HCT116 (cell line): ENCODE measurements at regions not wholly inside any gene's neighbourhood (a gene's known extent, or its start where the extent isn't known, plus 50 kb on each side); places are given as distances from the start of the nearest gene placed in this dataset.

ENCODE experiments used
- ATAC-seq: fragments of 200-7000 bp; cut with Tn5 transposase; 2 replicates; pipeline ENCODE4 v1.9.1; 2020; ENCODE audit warnings: mild to moderate bottlenecking, moderate library complexity
- BruUV-seq: library from RNA; stranded (reverse); fragments of 400-500 nt; replicated peaks from 2 replicates; lab custom pipeline; 2021; lab: Mats Ljungman, UMichigan
- CTCF ChIA-PET: fragments of 300-600 bp; sonication (Branson Sonifier 250); formaldehyde crosslinking; loops from one replicate; lab custom pipeline; 2021; ENCODE audit warnings: antibody characterized with exemption; lab: Charles Lee
- POLR2A ChIA-PET: fragments of 300-600, 350-600 bp; sonication (Branson Sonifier 250); formaldehyde crosslinking; loops from one replicate; lab custom pipeline; 2021; ENCODE audit warnings: antibody characterized with exemption; lab: Charles Lee
- RAD21 ChIA-PET, 2 experiments: fragments of 300-600 bp; sonication (Branson Sonifier 250); formaldehyde crosslinking; loops; one replicate each; lab custom pipeline; 2023; ENCODE audit warnings: low total read pairs in 2 of 2; ENCODE audit not compliant: uncharacterized antibody in 2 of 2, unreplicated experiment in 2 of 2, low non-redundant PET in 1 of 2; lab: Charles Lee
- DNase-seq: peaks from one replicate; pipeline ENCODE4 v3.0.0-alpha.2; 2010; ENCODE audit warnings: low read depth, low spot score
- H2AFZ ChIP-seq: fragments of 200-600 bp; shearing (Covaris generic), sonication (generic); 2 replicates; pipeline ENCODE4 v1.6.1; 2017; ENCODE audit warnings: low read depth, mixed run types, mixed read lengths, antibody characterized with exemption, low read length; ENCODE audit not compliant: poor library complexity, severe bottlenecking
- H3K27ac ChIP-seq: 2 replicates; pipeline ENCODE4 v1.5.1; 2012; ENCODE audit warnings: low read depth, low read length
- H3K27me3 ChIP-seq: fragments of 200-600 bp; sonication (generic); 2 replicates; pipeline ENCODE4 v1.6.1; 2016; ENCODE audit warnings: mixed run types, low read length, mixed read lengths; ENCODE audit not compliant: insufficient read depth
- H3K36me3 ChIP-seq, 2 experiments: fragments of 200-500 bp in 1 of 2; fragments of 200-600 bp in 1 of 2; sonication (Bioruptor generic) in 1 of 2; sonication (generic) in 1 of 2; 2 replicates each; pipeline versions ENCODE4 v1.5.1 to v1.6.1; 2014 to 2016; ENCODE audit warnings: low read length in 2 of 2, inconsistent platforms in 1 of 2, mixed read lengths in 1 of 2, mixed run types in 1 of 2; ENCODE audit not compliant: insufficient read depth in 2 of 2, control insufficient read depth in 1 of 2
- H3K4me1 ChIP-seq, 2 experiments: fragments of 200-600 bp in 1 of 2; sonication (generic) in 1 of 2; 2 replicates each; pipeline versions ENCODE4 v1.5.1 to v1.6.1; 2012 to 2017; ENCODE audit warnings: low read length in 2 of 2, inconsistent platforms in 1 of 2, mild to moderate bottlenecking in 1 of 2, mixed read lengths in 1 of 2, mixed run types in 1 of 2, moderate library complexity in 1 of 2; ENCODE audit not compliant: insufficient read depth in 2 of 2, control insufficient read depth in 1 of 2
- H3K4me2 ChIP-seq: fragments of 200-600 bp; sonication (generic); 2 replicates; pipeline ENCODE4 v1.6.1; 2017; ENCODE audit warnings: mixed run types, low read length, mixed read lengths
- H3K4me3 ChIP-seq, 2 experiments: fragments of 200-600 bp in 1 of 2; sonication (generic) in 1 of 2; replicated peaks in 1 of 2; 2 replicates each; pipeline ENCODE4 v1.5.1; 2011 to 2016; ENCODE audit warnings: low read length in 2 of 2, control low read depth in 1 of 2, low read depth in 1 of 2, mild to moderate bottlenecking in 1 of 2, mixed read lengths in 1 of 2, mixed run types in 1 of 2
- H3K79me2 ChIP-seq: fragments of 200-600 bp; sonication (generic); 2 replicates; pipeline ENCODE4 v1.6.1; 2017; ENCODE audit warnings: mild to moderate bottlenecking, mixed run types, low read length, moderate library complexity, mixed read lengths; ENCODE audit not compliant: insufficient read depth
- H3K9ac ChIP-seq: fragments of 200-600 bp; sonication (generic); 2 replicates; pipeline ENCODE4 v1.6.1; 2016; ENCODE audit warnings: low read length, mixed read lengths
- H3K9me2 ChIP-seq: fragments of 200-600 bp; sonication (generic), shearing (Covaris generic); 2 replicates; pipeline ENCODE4 v1.6.1; 2017; ENCODE audit warnings: mixed run types, mild to moderate bottlenecking, moderate library complexity; ENCODE audit not compliant: insufficient read depth
- H3K9me3 ChIP-seq, 2 experiments: fragments of 200-500 bp in 1 of 2; fragments of 200-600 bp in 1 of 2; sonication (Bioruptor generic) in 1 of 2; sonication (generic) in 1 of 2; 2 replicates each; pipeline ENCODE4 v1.6.1; 2014 to 2017; ENCODE audit warnings: low read length in 2 of 2, mixed read lengths in 2 of 2, inconsistent platforms in 1 of 2, low read depth in 1 of 2, mild to moderate bottlenecking in 1 of 2, mixed run types in 1 of 2, moderate library complexity in 1 of 2; ENCODE audit not compliant: control insufficient read depth in 1 of 2, insufficient read depth in 1 of 2
- H4K20me1 ChIP-seq: fragments of 200-600 bp; sonication (generic), shearing (Covaris generic); 2 replicates; pipeline ENCODE4 v1.6.1; 2017; ENCODE audit warnings: mixed run types, mild to moderate bottlenecking, moderate library complexity; ENCODE audit not compliant: insufficient read depth
- CBX3 ChIP-seq: IDR thresholded peaks from 2 replicates; pipeline ENCODE4 v1.6.1; 2012; ENCODE audit warnings: low read depth
- CEBPB ChIP-seq: IDR thresholded peaks from 2 replicates; pipeline ENCODE4 v1.6.1; 2012; ENCODE audit warnings: low read depth
- EGR1 ChIP-seq: IDR thresholded peaks from 2 replicates; pipeline ENCODE4 v1.6.1; 2012; ENCODE audit warnings: low read depth
- EZH2phosphoT487 ChIP-seq: fragments of 200-600 bp; IDR thresholded peaks from 2 replicates; pipeline ENCODE4 v1.6.1; 2018; ENCODE audit warnings: antibody characterized with exemption, borderline replicate concordance
- FOSL1 ChIP-seq: IDR thresholded peaks from 2 replicates; pipeline ENCODE4 v1.6.1; 2012; ENCODE audit warnings: low read depth
- POLR2A ChIP-seq: IDR thresholded peaks from 2 replicates; pipeline ENCODE4 v1.7.0; 2011; ENCODE audit warnings: borderline replicate concordance; ENCODE audit not compliant: insufficient read depth, insufficient read length; ENCODE audit errors: extremely low read depth
- POLR2AphosphoS5 ChIP-seq: IDR thresholded peaks from 2 replicates; pipeline ENCODE4 v1.6.1; 2011; ENCODE audit warnings: mild to moderate bottlenecking, low read depth, low read length, moderate library complexity
- RAD21 ChIP-seq: IDR thresholded peaks from 2 replicates; pipeline ENCODE4 v1.6.1; 2012; ENCODE audit warnings: low read depth, mild to moderate bottlenecking
- SRF ChIP-seq: IDR thresholded peaks from 2 replicates; pipeline ENCODE4 v1.6.1; 2012; ENCODE audit warnings: low read depth
- TCF7L2 ChIP-seq: IDR thresholded peaks from 2 replicates; pipeline ENCODE4 v1.7.0; 2011; ENCODE audit warnings: borderline replicate concordance, inconsistent platforms; ENCODE audit not compliant: insufficient read depth, insufficient read length; ENCODE audit errors: extremely low read depth
- intact Hi-C: fragments of 100-400 bp; cut with micrococcal nuclease; formaldehyde crosslinking; loops from 2 replicates; pipeline ENCODE4 v1.10.0; 2022
- TF ChIP-seq, protein P1 (sequence below): IDR thresholded peaks from 2 replicates; pipeline ENCODE4 v1.6.1; 2012
- TF ChIP-seq, protein P2 (sequence below): IDR thresholded peaks from 2 replicates; pipeline ENCODE4 v1.6.1; 2012
- TF ChIP-seq, protein P3 (sequence below), 3 experiments: fragments of 200-600 bp in 1 of 3; sonication (generic) in 1 of 3; IDR thresholded peaks in 2 of 3; conservative IDR thresholded peaks in 1 of 3; 2 replicates each; pipeline ENCODE4 v1.5.1; 2012 to 2017; ENCODE audit warnings: low read depth in 2 of 3, low read length in 2 of 3, antibody characterized with exemption in 1 of 3, borderline replicate concordance in 1 of 3, control low read depth in 1 of 3, mild to moderate bottlenecking in 1 of 3, mixed read lengths in 1 of 3, mixed run types in 1 of 3, moderate library complexity in 1 of 3; ENCODE audit not compliant: insufficient read depth in 1 of 3

DNA sequence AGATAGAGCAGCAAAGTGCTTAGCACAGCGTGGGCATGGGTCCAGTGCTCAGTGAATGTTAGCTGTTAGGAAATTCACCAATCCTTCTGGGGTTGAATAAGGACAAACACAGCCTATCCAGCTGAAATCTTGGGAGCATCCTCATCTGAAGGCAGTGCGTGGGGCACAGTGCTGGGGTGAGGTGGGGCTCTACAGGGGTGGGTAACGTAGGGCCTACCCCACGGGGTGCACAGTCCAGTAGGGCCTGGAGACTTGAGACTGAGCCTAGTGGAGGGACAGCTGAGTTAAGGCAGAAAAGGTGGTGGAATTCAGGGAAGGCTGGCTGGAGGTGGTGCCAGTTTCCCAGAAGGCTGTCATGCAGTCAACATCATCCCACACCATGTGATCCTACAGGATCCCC is 73.0 kb downstream of the ISG20 start (continued):
- TF ChIP-seq, protein P1, sequence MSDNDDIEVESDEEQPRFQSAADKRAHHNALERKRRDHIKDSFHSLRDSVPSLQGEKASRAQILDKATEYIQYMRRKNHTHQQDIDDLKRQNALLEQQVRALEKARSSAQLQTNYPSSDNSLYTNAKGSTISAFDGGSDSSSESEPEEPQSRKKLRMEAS = no peak
- TF ChIP-seq EGR1 = no peak
- no peak for TF ChIP-seq POLR2A
- TF ChIP-seq, protein P2, sequence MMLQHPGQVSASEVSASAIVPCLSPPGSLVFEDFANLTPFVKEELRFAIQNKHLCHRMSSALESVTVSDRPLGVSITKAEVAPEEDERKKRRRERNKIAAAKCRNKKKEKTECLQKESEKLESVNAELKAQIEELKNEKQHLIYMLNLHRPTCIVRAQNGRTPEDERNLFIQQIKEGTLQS = no peak
- TF ChIP-seq, protein P3, sequence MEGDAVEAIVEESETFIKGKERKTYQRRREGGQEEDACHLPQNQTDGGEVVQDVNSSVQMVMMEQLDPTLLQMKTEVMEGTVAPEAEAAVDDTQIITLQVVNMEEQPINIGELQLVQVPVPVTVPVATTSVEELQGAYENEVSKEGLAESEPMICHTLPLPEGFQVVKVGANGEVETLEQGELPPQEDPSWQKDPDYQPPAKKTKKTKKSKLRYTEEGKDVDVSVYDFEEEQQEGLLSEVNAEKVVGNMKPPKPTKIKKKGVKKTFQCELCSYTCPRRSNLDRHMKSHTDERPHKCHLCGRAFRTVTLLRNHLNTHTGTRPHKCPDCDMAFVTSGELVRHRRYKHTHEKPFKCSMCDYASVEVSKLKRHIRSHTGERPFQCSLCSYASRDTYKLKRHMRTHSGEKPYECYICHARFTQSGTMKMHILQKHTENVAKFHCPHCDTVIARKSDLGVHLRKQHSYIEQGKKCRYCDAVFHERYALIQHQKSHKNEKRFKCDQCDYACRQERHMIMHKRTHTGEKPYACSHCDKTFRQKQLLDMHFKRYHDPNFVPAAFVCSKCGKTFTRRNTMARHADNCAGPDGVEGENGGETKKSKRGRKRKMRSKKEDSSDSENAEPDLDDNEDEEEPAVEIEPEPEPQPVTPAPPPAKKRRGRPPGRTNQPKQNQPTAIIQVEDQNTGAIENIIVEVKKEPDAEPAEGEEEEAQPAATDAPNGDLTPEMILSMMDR (IDR thresholded peaks at IDR 0.05 in 2 of 3, conservative IDR thresholded peaks at IDR 0.05 in 1 of 3; ENCODE audit: borderline replicate concordance in 1 of 3, insufficient read depth in 1 of 3, low read depth in 2 of 3, low read length in 2 of 3) = no peak
- no peak for TF ChIP-seq CEBPB
- TF ChIP-seq EZH2phosphoT487 = no peak

DNA sequence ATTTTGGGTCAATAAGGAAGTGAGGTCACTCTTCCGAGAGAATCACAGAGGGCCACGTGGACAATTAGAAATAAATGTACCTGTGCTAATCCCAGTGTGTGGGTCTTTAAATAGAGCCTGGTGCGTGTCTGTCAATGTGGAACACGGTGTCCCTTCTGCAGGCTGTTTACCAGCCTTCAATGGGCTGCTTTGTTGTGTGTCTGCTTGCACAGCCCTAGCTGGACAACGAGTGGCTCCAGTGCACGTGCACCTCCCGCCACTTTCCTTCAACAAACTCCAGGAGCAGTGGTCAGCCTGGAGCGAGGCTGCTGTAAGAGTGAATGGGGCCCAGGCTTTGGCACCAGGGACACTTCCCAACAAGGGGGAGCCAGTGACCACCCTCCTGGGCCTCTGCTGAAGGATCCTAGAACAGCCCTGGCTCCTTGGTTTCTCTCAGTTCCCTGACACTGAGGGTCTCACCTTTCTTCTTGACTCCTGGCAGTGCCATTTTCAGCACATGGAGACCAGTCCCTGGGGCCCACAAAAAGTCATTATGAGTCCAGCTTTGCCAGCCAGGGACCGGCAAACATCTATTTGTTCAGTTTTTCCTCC is 76.1 kb downstream of the ISG20 start:
- ATAC-seq (no peak), DNase-seq (no peak)
- Histone ChIP-seq H3K9ac (no peak overlapping the region), H2AFZ (no peak overlapping the region), H3K9me3 (no peaks in the 10 kb centered on the region), H3K9me2 (no peaks in the 10 kb centered on the region), H3K79me2 (no peaks in the 10 kb centered on the region), H3K27ac (no peak overlapping the region), H4K20me1 (no peaks in the 10 kb centered on the region), H3K27me3 (peaks cover 49% of the 10 kb centered on the region), H3K4me3 (no peak overlapping the region), H3K4me2 (no peak overlapping the region), H3K4me1 (no peaks in the 10 kb centered on the region), H3K36me3 (no peaks in the 10 kb centered on the region)
- BruUV-seq = no TSS peak
- ChIA-PET POLR2A (no interaction called here), CTCF (no interaction called here), RAD21 (no interaction called here)
- intact Hi-C loops = no loop called here
- no peak for TF ChIP-seq CBX3
- TF ChIP-seq POLR2AphosphoS5 = no peak
- no peak for TF ChIP-seq TCF7L2
- no peak for TF ChIP-seq SRF
- TF ChIP-seq FOSL1 = no peak
- no peak for TF ChIP-seq RAD21
